ENCODE measurements at regions not wholly inside any gene's neighbourhood (a gene's known extent, or its start where the extent isn't known, plus 50 kb on each side); places are given as distances from the start of the nearest gene placed in this dataset.

DNA sequence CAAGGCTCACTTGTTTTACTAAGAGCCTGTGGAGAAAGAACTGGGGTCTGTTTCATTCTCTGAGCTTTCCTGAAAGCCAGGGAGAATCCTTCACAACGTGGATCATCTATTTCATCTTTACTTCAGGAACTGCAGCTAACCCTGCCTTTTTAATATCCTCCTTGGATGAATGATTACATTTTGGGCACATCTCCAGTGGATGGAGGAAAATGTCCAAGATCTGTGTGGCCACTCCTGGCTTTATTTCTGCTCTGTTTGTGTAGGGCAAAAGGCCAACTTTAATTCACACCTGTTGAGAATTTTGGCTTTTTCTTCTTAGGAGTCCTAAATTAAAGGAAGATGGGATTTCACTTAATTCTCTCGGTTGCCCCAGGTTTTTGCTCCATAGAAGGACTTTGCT is 69.5 kb upstream of the CACNA1E start:
- no peak for TF ChIP-seq POLR2A (IDR thresholded peaks at IDR 0.05)
- TF ChIP-seq, protein P1, sequence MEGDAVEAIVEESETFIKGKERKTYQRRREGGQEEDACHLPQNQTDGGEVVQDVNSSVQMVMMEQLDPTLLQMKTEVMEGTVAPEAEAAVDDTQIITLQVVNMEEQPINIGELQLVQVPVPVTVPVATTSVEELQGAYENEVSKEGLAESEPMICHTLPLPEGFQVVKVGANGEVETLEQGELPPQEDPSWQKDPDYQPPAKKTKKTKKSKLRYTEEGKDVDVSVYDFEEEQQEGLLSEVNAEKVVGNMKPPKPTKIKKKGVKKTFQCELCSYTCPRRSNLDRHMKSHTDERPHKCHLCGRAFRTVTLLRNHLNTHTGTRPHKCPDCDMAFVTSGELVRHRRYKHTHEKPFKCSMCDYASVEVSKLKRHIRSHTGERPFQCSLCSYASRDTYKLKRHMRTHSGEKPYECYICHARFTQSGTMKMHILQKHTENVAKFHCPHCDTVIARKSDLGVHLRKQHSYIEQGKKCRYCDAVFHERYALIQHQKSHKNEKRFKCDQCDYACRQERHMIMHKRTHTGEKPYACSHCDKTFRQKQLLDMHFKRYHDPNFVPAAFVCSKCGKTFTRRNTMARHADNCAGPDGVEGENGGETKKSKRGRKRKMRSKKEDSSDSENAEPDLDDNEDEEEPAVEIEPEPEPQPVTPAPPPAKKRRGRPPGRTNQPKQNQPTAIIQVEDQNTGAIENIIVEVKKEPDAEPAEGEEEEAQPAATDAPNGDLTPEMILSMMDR (IDR thresholded peaks at IDR 0.05): no peak

Data from thyroid gland (tissue), 4 donors.